GM18502 (cell line): ENCODE measurements at regions not wholly inside any gene's neighbourhood (a gene's known extent, or its start where the extent isn't known, plus 50 kb on each side); places are given as distances from the start of the nearest gene placed in this dataset.
"Not testable (repeated sequence)": the region's sequence is repeated elsewhere in the genome, so short reads cannot be mapped to it uniquely, and the experiment has no call there.

Source experiments
- ATAC-seq: cut with Tn5 transposase; IDR thresholded peaks from one replicate; pipeline ENCODE4 v1.9.1; 2021; ENCODE audit warnings: mild to moderate bottlenecking; ENCODE audit not compliant: unreplicated experiment, poor library complexity

GRCh38 chr12:76292891-76293290 lies 55.3 kb downstream of the BBS10 start:
- not testable (repeated sequence) for ATAC-seq

GRCh38 chr12:76292305-76292704 lies 55.9 kb downstream of the BBS10 start:
- not testable (repeated sequence) for ATAC-seq

GRCh38 chr12:76290963-76291859 lies 57.0 kb downstream of the BBS10 start:
- no peak for ATAC-seq

GRCh38 chr12:76288218-76288617 lies 60.0 kb downstream of the BBS10 start:
- no peak for ATAC-seq

- ATAC-seq, result no peak
Observed at GRCh38 chr12:76284816-76285750, 63.1 kb downstream of the BBS10 start.

- ATAC-seq, result no peak
Observed at GRCh38 chr12:76282744-76283143, 65.5 kb downstream of the BBS10 start.

- ATAC-seq, result no peak
Observed at GRCh38 chr12:76277480-76277879, 70.7 kb downstream of the BBS10 start.

- ATAC-seq, result no peak
Observed at GRCh38 chr12:76276499-76277151, 71.6 kb downstream of the BBS10 start.

- ATAC-seq, result no peak
Observed at GRCh38 chr12:76275511-76276093, 72.6 kb downstream of the BBS10 start.

- no peak for ATAC-seq
Observed at GRCh38 chr12:76274420-76275083, 73.7 kb downstream of the BBS10 start.

- ATAC-seq, result no peak
Observed at GRCh38 chr12:76272287-76272686, 75.9 kb downstream of the BBS10 start.

- ATAC-seq, result no peak
Observed at GRCh38 chr12:76270657-76271358, 77.4 kb downstream of the BBS10 start.

GRCh38 chr12:76268267-76268666 lies 79.9 kb downstream of the BBS10 start:
- ATAC-seq, result no peak

- no peak for ATAC-seq
Observed at GRCh38 chr12:76266797-76267196, 81.4 kb downstream of the BBS10 start.

GRCh38 chr12:76265424-76266180 lies 82.6 kb downstream of the BBS10 start:
- no peak for ATAC-seq

GRCh38 chr12:76264611-76265012 lies 83.6 kb downstream of the BBS10 start:
- ATAC-seq, result no peak

- no peak for ATAC-seq
Observed at GRCh38 chr12:76263696-76264095, 84.5 kb downstream of the BBS10 start.

GRCh38 chr12:76260390-76260748 lies 87.8 kb downstream of the BBS10 start:
- no peak for ATAC-seq
